Mesenchymal stem cell (in vitro differentiated cells and primary cell): ENCODE measurements at regions not wholly inside any gene's neighbourhood (a gene's known extent, or its start where the extent isn't known, plus 50 kb on each side); places are given as distances from the start of the nearest gene placed in this dataset.

Experiments
- DNase-seq: peaks from one replicate; pipeline ENCODE4 v3.0.0-alpha.2; 2013
- H2AFZ ChIP-seq: one replicate; pipeline ENCODE4 v1.6.1; 2013; ENCODE audit warnings: low read depth, mild to moderate bottlenecking, control low read depth, inconsistent platforms, low read length, moderate library complexity
- H2AK5ac ChIP-seq: 2 replicates; pipeline ENCODE4 v1.6.1; 2013; ENCODE audit warnings: low read length, moderate library complexity, mild to moderate bottlenecking, inconsistent platforms; ENCODE audit not compliant: severe bottlenecking
- H2BK120ac ChIP-seq: one replicate; pipeline ENCODE4 v1.6.1; 2013; ENCODE audit warnings: low read depth, mild to moderate bottlenecking, inconsistent platforms, low read length, moderate library complexity
- H2BK12ac ChIP-seq, 2 experiments: one replicate each; pipeline ENCODE4 v1.6.1; 2013; ENCODE audit warnings: inconsistent platforms in 2 of 2, low read length in 2 of 2, mild to moderate bottlenecking in 2 of 2, moderate library complexity in 2 of 2, control low read depth in 1 of 2
- H2BK15ac ChIP-seq: one replicate; pipeline ENCODE4 v1.6.1; 2013; ENCODE audit warnings: mild to moderate bottlenecking, low read depth, inconsistent platforms; ENCODE audit not compliant: poor library complexity, severe bottlenecking
- H2BK5ac ChIP-seq: 2 replicates; pipeline ENCODE4 v1.6.1; 2013; ENCODE audit warnings: low read depth, mild to moderate bottlenecking, low read length, control low read depth, inconsistent platforms; ENCODE audit not compliant: poor library complexity, severe bottlenecking
- H3K14ac ChIP-seq, 2 experiments: one replicate each; pipeline ENCODE4 v1.6.1; 2013; ENCODE audit warnings: inconsistent platforms in 2 of 2, low read length in 2 of 2, control low read depth in 1 of 2, mild to moderate bottlenecking in 1 of 2, moderate library complexity in 1 of 2
- H3K18ac ChIP-seq, 2 experiments: one replicate each; pipeline ENCODE4 v1.6.1; 2013; ENCODE audit warnings: inconsistent platforms in 2 of 2, low read length in 2 of 2, control low read depth in 1 of 2, low read depth in 1 of 2, mild to moderate bottlenecking in 1 of 2
- H3K23ac ChIP-seq, 2 experiments: one replicate each; pipeline ENCODE4 v1.6.1; 2013; ENCODE audit warnings: inconsistent platforms in 2 of 2, low read length in 2 of 2, mild to moderate bottlenecking in 2 of 2, moderate library complexity in 2 of 2, control low read depth in 1 of 2
- H3K27ac ChIP-seq: 2 replicates; pipeline ENCODE4 v1.5.1; 2013; ENCODE audit warnings: mild to moderate bottlenecking, moderate library complexity, low read length, control low read depth, inconsistent platforms; ENCODE audit not compliant: poor library complexity, severe bottlenecking
- H3K27me3 ChIP-seq, 2 experiments: 2 replicates each; pipeline versions ENCODE4 v1.6.1 to v1.7.0; 2013; ENCODE audit warnings: low read length in 2 of 2, mild to moderate bottlenecking in 2 of 2, moderate library complexity in 2 of 2, control low read depth in 1 of 2, inconsistent platforms in 1 of 2; ENCODE audit not compliant: control insufficient read depth in 1 of 2, insufficient read depth in 1 of 2
- H3K36me3 ChIP-seq, 2 experiments: 2 replicates each; pipeline versions ENCODE4 v1.6.1 to v1.7.0; 2013; ENCODE audit warnings: low read length in 2 of 2, control low read depth in 1 of 2, inconsistent platforms in 1 of 2, low read depth in 1 of 2, mild to moderate bottlenecking in 1 of 2; ENCODE audit not compliant: insufficient read depth in 2 of 2, control insufficient read depth in 1 of 2
- H3K4ac ChIP-seq, 2 experiments: one replicate each; pipeline ENCODE4 v1.6.1; 2013; ENCODE audit warnings: inconsistent platforms in 2 of 2, low read length in 2 of 2, mild to moderate bottlenecking in 2 of 2, moderate library complexity in 2 of 2, control low read depth in 1 of 2, low read depth in 1 of 2
- H3K4me1 ChIP-seq: 2 replicates; pipeline ENCODE4 v1.6.1; 2013; ENCODE audit warnings: low read depth, low read length, control low read depth; ENCODE audit not compliant: control insufficient read depth, insufficient read depth
- H3K4me2 ChIP-seq: 2 replicates; pipeline ENCODE4 v1.6.1; 2013; ENCODE audit warnings: low read length, mild to moderate bottlenecking, inconsistent platforms; ENCODE audit not compliant: poor library complexity, severe bottlenecking
- H3K4me3 ChIP-seq, 2 experiments: 2 replicates each; pipeline versions ENCODE4 v1.5.1 to v1.7.0; 2013; ENCODE audit warnings: low read length in 2 of 2, mild to moderate bottlenecking in 2 of 2, control low read depth in 1 of 2, low read depth in 1 of 2; ENCODE audit not compliant: insufficient read depth in 1 of 2
- H3K79me1 ChIP-seq: replicated peaks from 2 replicates; pipeline ENCODE4 v1.6.1; 2013; ENCODE audit warnings: mild to moderate bottlenecking, control low read depth, low read length, inconsistent platforms; ENCODE audit not compliant: poor library complexity, severe bottlenecking
- H3K9ac ChIP-seq: 2 replicates; pipeline ENCODE4 v1.7.0; 2013; ENCODE audit warnings: mild to moderate bottlenecking, low read length, moderate library complexity
- H3K9me3 ChIP-seq: 2 replicates; pipeline ENCODE4 v1.7.0; 2013; ENCODE audit warnings: mild to moderate bottlenecking, low read length; ENCODE audit not compliant: control insufficient read depth
- H4K8ac ChIP-seq: one replicate; pipeline ENCODE4 v1.6.1; 2013; ENCODE audit warnings: inconsistent platforms, mild to moderate bottlenecking, low read length, moderate library complexity
- H4K91ac ChIP-seq: one replicate; pipeline ENCODE4 v1.6.1; 2013; ENCODE audit warnings: mild to moderate bottlenecking, low read length, inconsistent platforms
- WGBS: methylation state at CpG from one replicate; pipeline ENCODE4 v1.1.7; 2013; ENCODE audit warnings: mixed read lengths; 5-methylcytosine and 5-hydroxymethylcytosine counted together

DNA sequence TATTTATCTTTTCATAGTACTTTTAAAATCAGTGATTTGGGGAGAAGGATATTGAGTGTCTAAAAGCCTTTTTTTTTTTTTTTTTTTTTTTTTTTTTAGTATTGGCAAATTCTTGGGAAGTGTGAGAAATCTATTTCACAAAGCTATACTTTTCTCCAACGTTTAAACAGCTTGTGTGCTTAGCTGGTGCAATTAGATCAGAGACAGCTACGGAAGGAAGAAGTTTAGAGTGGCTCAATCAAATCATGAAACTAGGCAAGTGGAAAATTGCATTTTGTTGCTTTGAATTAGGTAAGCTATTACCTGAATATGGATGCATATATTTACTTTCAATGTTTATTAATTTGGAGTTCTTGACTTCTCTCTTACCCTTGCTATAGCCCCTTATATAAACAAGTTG lies 1001.9 kb downstream of the PDHA2 start:
- no CpG with 5 or more reads among the region's 2 CpGs for WGBS

DNA sequence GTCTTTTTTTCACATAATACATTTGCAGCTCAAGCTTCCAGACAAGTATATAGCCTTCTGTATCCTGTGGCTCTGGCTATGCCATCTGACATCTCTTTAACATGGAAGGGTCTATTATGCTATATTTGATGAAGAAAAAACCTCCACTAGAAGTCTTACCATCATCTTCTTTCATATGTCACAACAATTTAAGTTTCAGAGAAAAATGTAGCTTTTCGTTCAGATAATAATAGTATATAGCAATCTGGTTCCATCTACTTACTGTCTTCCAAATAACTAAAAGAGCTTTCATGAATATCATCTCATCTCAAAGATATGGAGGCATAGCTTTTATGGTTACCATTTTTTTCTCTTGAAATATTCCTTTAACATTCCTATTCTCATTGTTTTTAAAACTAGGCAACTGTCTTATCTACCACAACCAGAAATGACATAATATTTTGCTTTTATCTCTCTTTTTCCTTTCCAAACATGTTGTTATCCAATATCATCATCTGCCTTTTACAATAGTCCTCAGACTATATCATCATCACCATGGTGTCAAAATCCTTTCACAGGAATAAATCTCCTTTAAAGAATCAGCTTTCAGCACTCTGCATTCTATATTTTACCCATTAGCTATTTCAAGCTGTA lies 1005.1 kb downstream of the PDHA2 start:
- Histone ChIP-seq H3K9ac (no peak overlapping the region), H2AK5ac (no peak overlapping the region), H3K4me2 (no peak overlapping the region), H3K27ac (no peak overlapping the region), H4K91ac (no peak overlapping the region), H3K4me3 (no peak overlapping the region), H2AFZ (no peak overlapping the region), H2BK120ac (no peak overlapping the region), H2BK5ac (no peak overlapping the region), H3K4me1 (no peaks in the 10 kb centered on the region), H3K9me3 (peaks cover 6% of the 10 kb centered on the region), H3K23ac (no peak overlapping the region), H4K8ac (no peak overlapping the region), H3K4ac (no peak overlapping the region), H3K27me3 (no peaks in the 10 kb centered on the region), H2BK12ac (no peak overlapping the region), H3K79me1 (no peaks in the 10 kb centered on the region), H3K36me3 (no peaks in the 10 kb centered on the region), H3K18ac (no peak overlapping the region), H2BK15ac (no peak overlapping the region), H3K14ac (no peak overlapping the region)
- no peak for DNase-seq
- WGBS, result no CpG with 5 or more reads among the region's 1 CpG

More for the DNA sequence above, 1001.9 kb downstream of the PDHA2 start:
- Histone ChIP-seq H3K36me3 (no peaks in the 10 kb centered on the region), H3K27ac (no peak overlapping the region), H3K4me2 (no peak overlapping the region), H2AK5ac (no peak overlapping the region), H3K27me3 (no peaks in the 10 kb centered on the region), H3K23ac (no peak overlapping the region), H3K79me1 (no peaks in the 10 kb centered on the region), H4K91ac (no peak overlapping the region), H2BK12ac (no peak overlapping the region), H3K4ac (no peak overlapping the region), H3K9ac (no peak overlapping the region), H3K4me3 (no peak overlapping the region), H2BK5ac (no peak overlapping the region), H4K8ac (no peak overlapping the region), H2AFZ (no peak overlapping the region), H2BK120ac (no peak overlapping the region), H3K4me1 (no peaks in the 10 kb centered on the region), H3K18ac (no peak overlapping the region), H3K14ac (no peak overlapping the region), H3K9me3 (peaks cover 3% of the 10 kb centered on the region), H2BK15ac (no peak overlapping the region)
- DNase-seq, result no peak

DNA sequence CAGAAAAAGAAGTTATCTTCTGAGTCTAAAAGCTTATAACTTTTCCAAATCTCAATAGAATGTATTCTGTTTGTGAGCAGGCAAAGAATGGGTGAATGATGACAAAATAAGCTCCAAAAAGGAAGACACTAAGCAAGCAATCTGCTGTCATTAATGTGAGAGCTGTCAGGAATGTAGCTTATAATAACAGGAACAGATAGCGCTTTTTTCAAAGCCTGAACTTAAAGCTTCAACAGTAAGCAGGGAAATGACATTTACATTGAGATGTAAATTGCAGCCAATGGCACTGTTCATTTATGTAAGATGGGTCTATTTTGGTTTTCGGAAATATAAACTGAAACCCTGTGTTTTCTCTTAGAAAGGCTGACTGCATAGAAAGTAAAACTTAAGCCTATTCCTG lies 1005.9 kb downstream of the PDHA2 start:
- Histone ChIP-seq H3K4ac (no peak overlapping the region), H2BK120ac (no peak overlapping the region), H3K4me2 (no peak overlapping the region), H2BK12ac (no peak overlapping the region), H3K36me3 (no peaks in the 10 kb centered on the region), H2BK15ac (no peak overlapping the region), H3K27me3 (no peaks in the 10 kb centered on the region), H2AFZ (no peak overlapping the region), H4K91ac (no peak overlapping the region), H3K4me1 (no peaks in the 10 kb centered on the region), H4K8ac (no peak overlapping the region), H3K4me3 (no peak overlapping the region), H2BK5ac (no peak overlapping the region), H3K14ac (no peak overlapping the region), H3K9me3 (peaks cover 6% of the 10 kb centered on the region), H3K9ac (no peak overlapping the region), H2AK5ac (no peak overlapping the region), H3K27ac (no peak overlapping the region), H3K23ac (no peak overlapping the region), H3K79me1 (no peaks in the 10 kb centered on the region), H3K18ac (no peak overlapping the region)
- WGBS, result 100% methylated on average over 2 of the region's 2 CpGs
- no peak for DNase-seq

DNA sequence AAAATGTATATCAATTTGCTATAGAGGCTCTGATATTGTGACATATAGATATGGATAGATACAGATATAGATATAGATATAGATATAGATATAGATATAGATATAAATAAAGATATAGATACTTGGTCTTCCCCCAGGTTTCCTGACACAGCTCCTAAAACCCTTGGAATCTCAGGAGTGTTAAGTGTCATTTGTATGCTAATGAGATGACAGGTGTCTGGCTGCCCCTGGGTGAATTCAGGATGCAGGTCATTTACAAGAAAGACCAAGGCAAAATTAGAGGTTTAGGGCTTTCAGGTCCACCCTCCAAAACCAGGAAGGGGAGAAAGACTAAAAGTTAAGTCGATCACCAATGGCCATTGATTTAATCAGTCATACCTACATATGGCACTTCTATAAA lies 1034.8 kb downstream of the PDHA2 start:
- H3K36me3 ChIP-seq, result no peaks in the 10 kb centered on the region
- H2AFZ ChIP-seq, result no peak overlapping the region
- H3K4me1 ChIP-seq, result no peaks in the 10 kb centered on the region
- H3K27me3 ChIP-seq, result no peaks in the 10 kb centered on the region
- H3K4ac ChIP-seq, result no peak overlapping the region
- H3K4me3 ChIP-seq, result no peak overlapping the region
- no peak overlapping the region for H4K91ac ChIP-seq
- H3K79me1 ChIP-seq, result no peaks in the 10 kb centered on the region
- no peak overlapping the region for H3K23ac ChIP-seq
- H4K8ac ChIP-seq, result no peak overlapping the region
- no peak overlapping the region for H2AK5ac ChIP-seq
- peaks cover 27% of the 10 kb centered on the region for H3K9me3 ChIP-seq
- no CpG with 5 or more reads among the region's 1 CpG for WGBS
- H3K18ac ChIP-seq, result no peak overlapping the region
- H3K27ac ChIP-seq, result no peak overlapping the region
- no peak for DNase-seq
- H3K4me2 ChIP-seq, result no peak overlapping the region
- H2BK120ac ChIP-seq, result no peak overlapping the region
- H2BK5ac ChIP-seq, result no peak overlapping the region
- H3K14ac ChIP-seq, result no peak overlapping the region
- no peak overlapping the region for H2BK15ac ChIP-seq
- H2BK12ac ChIP-seq, result no peak overlapping the region
- no peak overlapping the region for H3K9ac ChIP-seq
